ENCODE measurements at regions not wholly inside any gene's neighbourhood (a gene's known extent, or its start where the extent isn't known, plus 50 kb on each side); places are given as distances from the start of the nearest gene placed in this dataset.

DNA sequence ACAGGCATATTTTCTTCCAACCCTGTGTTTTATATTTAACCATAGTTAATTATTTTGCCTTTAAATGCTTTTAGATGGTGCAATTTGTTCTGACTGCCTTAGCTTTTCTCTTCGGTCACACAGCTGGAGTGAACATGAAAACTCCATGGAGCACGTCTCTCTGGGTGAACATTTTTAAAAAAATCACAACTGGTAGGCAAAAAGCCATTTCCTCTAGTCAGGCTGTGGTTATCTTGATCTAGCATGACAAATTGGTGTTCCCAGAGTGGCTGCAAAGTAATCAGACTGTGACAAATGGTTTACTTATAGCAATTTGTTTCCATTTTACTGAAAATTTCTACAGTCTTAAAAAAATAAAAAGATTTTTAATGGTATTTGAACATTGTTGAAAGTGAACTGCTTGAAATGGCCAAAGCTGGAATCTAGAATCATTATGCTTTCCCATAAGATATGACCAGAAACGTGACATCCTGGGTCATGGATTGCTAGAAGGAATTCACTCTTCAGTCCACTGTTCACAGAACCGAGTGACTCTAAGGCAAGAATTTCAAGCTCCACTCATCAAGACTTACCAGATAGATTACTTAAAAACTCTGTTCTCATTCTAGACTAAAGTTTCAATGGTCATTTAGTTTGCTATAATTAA, 703.6 kb downstream of the CPS1 start:
- intact Hi-C loops (cut with DNase I) = no loop called here
- DNase-seq (ENCODE audit: low spot score) = no peak

DNA sequence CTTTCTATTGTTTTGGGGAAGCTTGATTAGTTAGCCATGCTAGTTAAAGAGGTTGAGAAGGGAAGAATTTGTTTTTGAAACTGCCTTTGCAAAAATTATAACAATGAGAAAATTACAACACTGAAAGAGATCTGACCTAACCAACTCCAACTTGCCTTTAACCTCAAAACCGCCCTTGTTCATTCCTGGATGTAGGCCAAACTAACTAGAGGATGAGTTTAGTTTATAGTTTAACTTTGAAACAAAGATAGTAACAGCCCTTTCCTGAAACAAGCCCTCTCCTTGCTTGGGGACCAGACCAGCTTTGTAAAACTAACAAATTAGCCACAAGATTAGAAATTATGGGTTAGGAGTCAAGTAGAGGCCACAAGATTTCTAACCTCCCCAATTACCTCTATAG, 713.9 kb downstream of the CPS1 start:
- intact Hi-C loops (cut with DNase I) = loop anchor here in 1 of 2 donors (10.0 kb wide), 1 partner anchor 1975 kb away; no protein-coding TSS in a partner anchor

DNA sequence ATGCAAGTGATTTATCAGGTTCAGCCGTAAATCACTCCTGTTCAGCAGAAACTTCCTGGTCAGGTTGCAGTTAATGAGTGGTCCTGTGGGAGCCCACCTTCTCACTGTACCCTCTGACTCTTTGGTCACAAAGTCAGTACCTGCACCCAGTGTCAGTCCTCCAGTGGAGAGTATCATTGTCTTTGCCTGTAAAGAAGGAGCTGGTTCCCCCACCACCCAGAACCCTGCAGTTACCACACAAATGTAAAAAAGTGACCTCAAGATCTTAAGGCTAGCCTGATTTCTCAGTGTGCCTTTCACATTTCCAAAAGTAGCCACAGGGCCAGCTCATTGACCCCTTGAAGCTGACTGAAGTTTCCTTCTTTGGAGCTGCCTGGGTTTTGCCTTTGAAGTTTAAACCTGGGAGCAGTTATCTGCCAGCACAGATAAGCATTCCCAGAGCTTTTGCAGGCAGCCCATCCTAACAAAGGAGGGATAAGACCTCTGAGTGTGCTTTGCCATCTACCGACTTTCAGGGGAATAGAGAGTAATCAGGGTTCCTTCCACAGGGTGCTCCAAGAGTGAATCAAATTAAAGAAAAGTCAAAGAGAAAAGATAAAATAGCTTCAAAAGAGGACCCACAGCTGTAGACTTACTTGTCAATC, 725.2 kb downstream of the CPS1 start:
- intact Hi-C loops (cut with DNase I) = no loop called here
- no peak for DNase-seq (ENCODE audit: low spot score)

More for the DNA sequence above, 713.9 kb downstream of the CPS1 start:
- no peak for DNase-seq (ENCODE audit: low spot score)

DNA sequence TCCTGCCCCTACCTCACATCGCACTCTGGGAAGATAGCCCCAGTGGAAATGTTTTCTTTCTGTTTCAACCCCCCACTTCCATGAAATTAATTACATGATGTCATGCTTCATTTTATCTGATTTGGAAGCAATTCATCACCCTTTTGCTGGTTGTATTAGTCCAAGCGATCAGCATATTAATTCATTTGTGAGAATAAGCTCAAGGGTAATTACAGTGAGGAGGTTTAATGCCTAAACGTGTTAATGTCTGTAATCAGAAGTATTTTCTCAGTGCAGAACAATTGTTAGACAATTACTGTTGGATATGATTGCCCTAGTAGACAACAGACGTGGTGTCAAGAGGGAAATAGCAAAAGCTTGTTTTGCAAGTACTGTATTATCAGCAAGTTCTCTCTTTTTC, 746.3 kb downstream of the CPS1 start:
- no peak for DNase-seq (ENCODE audit: low spot score)
- intact Hi-C loops (cut with DNase I) = no loop called here

DNA sequence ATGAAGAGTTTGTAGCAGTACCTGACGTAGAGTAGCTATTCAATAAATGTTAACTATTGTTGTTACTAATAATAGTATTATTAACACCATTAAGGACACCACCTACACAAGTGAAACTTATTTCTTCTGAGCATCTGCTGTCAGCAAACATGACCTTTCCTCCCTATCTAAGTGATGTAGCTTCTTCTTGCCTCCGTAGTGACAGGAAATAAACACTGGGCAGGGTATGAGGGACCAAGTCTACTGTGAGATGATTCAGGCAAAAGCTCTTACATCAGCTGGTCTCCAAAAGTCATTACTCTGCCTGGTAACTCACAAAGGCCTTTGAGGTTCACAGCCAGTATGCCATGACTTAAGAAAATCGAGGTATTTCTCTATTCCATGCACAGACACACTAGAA, 750.5 kb downstream of the CPS1 start:
- no peak for DNase-seq (ENCODE audit: low spot score)
- intact Hi-C loops (cut with DNase I) = no loop called here

All from posterior vena cava (tissue), 2 donors.